ENCODE measurements at regions not wholly inside any gene's neighbourhood (a gene's known extent, or its start where the extent isn't known, plus 50 kb on each side); places are given as distances from the start of the nearest gene placed in this dataset.

GRCh38 chr3:6516143-6516542, 344.8 kb upstream of the GRM7 start:
- Histone ChIP-seq H3K36me3 (replicated peaks in 1 of 2; ENCODE audit: control insufficient read depth in 1 of 2, insufficient read depth in 2 of 2, low read length in 2 of 2) (no peaks in the 10 kb centered on the region), H3K9me3 (replicated peaks in 1 of 2; ENCODE audit: control insufficient read depth in 1 of 2, insufficient read depth in 1 of 2, low read length in 2 of 2) (peaks cover 18 to 23% of the 10 kb centered on the region in 2 donors), H2AFZ (ENCODE audit: insufficient read depth, low read depth, low read length, poor library complexity, severe bottlenecking) (no peak overlapping the region), H3K27me3 (ENCODE audit: control insufficient read depth in 2 of 2, insufficient read depth in 2 of 2, low read length in 2 of 2) (no peaks in the 10 kb centered on the region), H3K9ac (ENCODE audit: insufficient read depth, low read length, poor library complexity, severe bottlenecking) (no peak overlapping the region), H3K4me3 (replicated peaks in 1 of 3; ENCODE audit: low read depth in 2 of 3, low read length in 3 of 3) (no peak overlapping the region), H3K27ac (ENCODE audit: low read depth in 1 of 2, low read length in 2 of 2) (no peak overlapping the region), H3K79me2 (ENCODE audit: insufficient read depth, low read length) (no peaks in the 10 kb centered on the region), H3K4me2 (replicated peaks; ENCODE audit: extremely low read depth, low read length, poor library complexity, severe bottlenecking) (no peak overlapping the region), H4K20me1 (ENCODE audit: insufficient read depth, low read length) (no peaks in the 10 kb centered on the region), H3K4me1 (ENCODE audit: control insufficient read depth in 1 of 2, insufficient read depth in 2 of 2, low read length in 2 of 2) (no peaks in the 10 kb centered on the region)
- no peak for TF ChIP-seq CTCF (IDR thresholded peaks at IDR 0.05)
- Mint-ChIP-seq H3K4me3 (no peak overlapping the region), H3K27ac (no peak overlapping the region), H3K9me3 (peaks cover 2 to 18% (median 10%) of the 10 kb centered on the region in 7 donors), H3K27me3 (ENCODE audit: low read depth in 3 of 3) (peaks cover 0 to 2% (median 0%) of the 10 kb centered on the region in 3 donors), H3K4me1 (no peaks in the 10 kb centered on the region), H3K36me3 (no peaks in the 10 kb centered on the region)
- intact Hi-C loops (cut with micrococcal nuclease) = no loop called here
- DNase-seq = no peak

- Mint-ChIP-seq H3K9me3 (peaks cover 2 to 16% (median 8%) of the 10 kb centered on the region in 7 donors), H3K36me3 (no peaks in the 10 kb centered on the region), H3K4me1 (no peaks in the 10 kb centered on the region), H3K27me3 (ENCODE audit: low read depth in 3 of 3) (peaks cover 0 to 2% (median 0%) of the 10 kb centered on the region in 3 donors), H3K4me3 (no peak overlapping the region), H3K27ac (no peak overlapping the region)
- Histone ChIP-seq H3K9ac (ENCODE audit: insufficient read depth, low read length, poor library complexity, severe bottlenecking) (no peak overlapping the region), H3K27me3 (ENCODE audit: control insufficient read depth in 2 of 2, insufficient read depth in 2 of 2, low read length in 2 of 2) (no peaks in the 10 kb centered on the region), H3K4me2 (replicated peaks; ENCODE audit: extremely low read depth, low read length, poor library complexity, severe bottlenecking) (no peak overlapping the region), H3K4me3 (replicated peaks in 1 of 3; ENCODE audit: low read depth in 2 of 3, low read length in 3 of 3) (no peak overlapping the region), H3K79me2 (ENCODE audit: insufficient read depth, low read length) (no peaks in the 10 kb centered on the region), H3K27ac (ENCODE audit: low read depth in 1 of 2, low read length in 2 of 2) (no peak overlapping the region), H2AFZ (ENCODE audit: insufficient read depth, low read depth, low read length, poor library complexity, severe bottlenecking) (no peak overlapping the region), H4K20me1 (ENCODE audit: insufficient read depth, low read length) (no peaks in the 10 kb centered on the region), H3K4me1 (ENCODE audit: control insufficient read depth in 1 of 2, insufficient read depth in 2 of 2, low read length in 2 of 2) (no peaks in the 10 kb centered on the region), H3K36me3 (replicated peaks in 1 of 2; ENCODE audit: control insufficient read depth in 1 of 2, insufficient read depth in 2 of 2, low read length in 2 of 2) (no peaks in the 10 kb centered on the region), H3K9me3 (replicated peaks in 1 of 2; ENCODE audit: control insufficient read depth in 1 of 2, insufficient read depth in 1 of 2, low read length in 2 of 2) (peaks cover 21 to 23% of the 10 kb centered on the region in 2 donors)
- no peak for TF ChIP-seq CTCF (IDR thresholded peaks at IDR 0.05)
- WGBS (ENCODE audit: insufficient coverage) = no CpG with 5 or more reads among the region's 2 CpGs
- no peak for DNase-seq
- intact Hi-C loops (cut with micrococcal nuclease) = no loop called here
These were observed 344.2 kb upstream of the GRM7 start for GRCh38 chr3:6516694-6517093.
